GM23248 (cell line): ENCODE measurements at regions not wholly inside any gene's neighbourhood (a gene's known extent, or its start where the extent isn't known, plus 50 kb on each side); places are given as distances from the start of the nearest gene placed in this dataset.

Experiments
- EZH2 ChIP-seq: fragments of 200-600 bp; sonication (generic); IDR thresholded peaks from 2 replicates; pipeline ENCODE4 v1.6.1; 2018; ENCODE audit warnings: antibody characterized with exemption, mild to moderate bottlenecking; ENCODE audit not compliant: insufficient read depth, poor library complexity, severe bottlenecking
- EZH2phosphoT487 ChIP-seq: fragments of 200-600 bp; sonication (generic); IDR thresholded peaks from 2 replicates; pipeline ENCODE4 v1.6.1; 2018; ENCODE audit warnings: antibody characterized with exemption, moderate library complexity, mild to moderate bottlenecking, low read depth; ENCODE audit not compliant: insufficient read depth

DNA sequence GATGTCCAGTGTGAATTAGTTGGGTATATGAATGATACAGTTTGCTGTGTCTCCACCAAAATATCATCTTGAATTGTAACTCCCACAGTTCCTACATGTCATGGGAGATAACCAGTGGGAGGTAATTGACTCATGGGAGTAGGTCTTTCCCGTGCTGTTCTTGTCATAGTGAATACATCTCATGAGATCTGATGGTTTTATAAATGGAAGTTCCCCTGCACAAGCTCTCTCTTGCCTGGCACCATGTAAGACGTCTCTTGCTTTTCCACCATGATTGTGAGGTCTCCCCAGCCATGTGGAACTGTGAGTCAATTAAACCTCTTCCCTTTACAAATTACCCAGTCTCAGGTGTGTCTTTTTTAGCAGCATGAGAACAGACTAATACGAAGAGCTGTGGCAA, 223.0 kb downstream of the AJAP1 start:
- TF ChIP-seq EZH2 (no peak), EZH2phosphoT487 (no peak)
